Mesodermal cell (in vitro differentiated cells): ENCODE measurements at regions not wholly inside any gene's neighbourhood (a gene's known extent, or its start where the extent isn't known, plus 50 kb on each side); places are given as distances from the start of the nearest gene placed in this dataset.

Source experiments
- H3K27ac ChIP-seq: 2 replicates; pipeline ENCODE4 v1.7.0; 2013; ENCODE audit warnings: mild to moderate bottlenecking, low read depth, low read length, moderate library complexity; ENCODE audit not compliant: severe bottlenecking
- H3K36me3 ChIP-seq: 2 replicates; pipeline ENCODE4 v1.7.1; 2013; ENCODE audit warnings: mild to moderate bottlenecking, low read length, moderate library complexity; ENCODE audit not compliant: control insufficient read depth, insufficient read depth
- H3K4me1 ChIP-seq: one replicate; pipeline ENCODE4 v1.7.1; 2013; ENCODE audit warnings: mild to moderate bottlenecking, low read length; ENCODE audit not compliant: insufficient read depth, control insufficient read depth, poor library complexity, severe bottlenecking
- H3K4me3 ChIP-seq: 2 replicates; pipeline ENCODE4 v1.7.0; 2013; ENCODE audit warnings: low read length, control low read depth, mild to moderate bottlenecking; ENCODE audit not compliant: insufficient read depth, poor library complexity, severe bottlenecking; ENCODE audit errors: extremely low read depth
- H3K9me3 ChIP-seq: 2 replicates; pipeline ENCODE4 v1.7.1; 2013; ENCODE audit warnings: mild to moderate bottlenecking, low read length, moderate library complexity; ENCODE audit not compliant: control insufficient read depth
- WGBS, 2 experiments: methylation state at CpG; one replicate each; pipeline ENCODE4 v1.1.5; 2013; ENCODE audit warnings: missing lambda C conversion rate in 2 of 2; ENCODE audit not compliant: insufficient coverage in 2 of 2; 5-methylcytosine and 5-hydroxymethylcytosine counted together

DNA sequence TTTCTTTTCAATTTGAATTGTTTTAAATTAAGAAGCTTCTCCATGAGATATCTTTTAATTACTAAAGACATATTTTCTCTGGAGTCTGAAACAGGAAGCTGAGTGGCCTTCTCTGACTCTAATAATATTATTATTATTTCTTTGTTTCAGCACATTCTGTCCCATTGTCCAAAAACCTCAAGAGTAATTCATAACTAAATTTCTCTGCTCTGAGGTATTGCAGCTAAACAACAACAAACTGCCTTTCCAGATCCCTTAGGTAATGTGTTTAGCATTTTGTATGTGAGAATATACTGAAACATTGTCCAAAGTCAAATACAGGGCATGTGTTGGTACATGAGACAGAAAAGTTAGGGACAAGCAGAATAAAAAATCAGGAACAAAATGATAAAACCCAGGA, 199.0 kb upstream of the FAR2 start:
- Histone ChIP-seq H3K4me1 (no peaks in the 10 kb centered on the region), H3K9me3 (no peaks in the 10 kb centered on the region), H3K4me3 (no peak overlapping the region), H3K36me3 (no peaks in the 10 kb centered on the region), H3K27ac (no peak overlapping the region)

- WGBS, 2 experiments, result 93 to 100% methylated on average over 1 of the region's 1 CpG
- Histone ChIP-seq H3K36me3 (no peaks in the 10 kb centered on the region), H3K4me1 (no peaks in the 10 kb centered on the region), H3K9me3 (no peaks in the 10 kb centered on the region), H3K4me3 (no peak overlapping the region), H3K27ac (no peak overlapping the region)
Observed at GRCh38 chr12:28951935-28952334, 197.1 kb upstream of the FAR2 start.

- Histone ChIP-seq H3K9me3 (no peaks in the 10 kb centered on the region), H3K4me1 (no peaks in the 10 kb centered on the region), H3K36me3 (no peaks in the 10 kb centered on the region), H3K27ac (no peak overlapping the region), H3K4me3 (no peak overlapping the region)
Observed at GRCh38 chr12:28954333-28954732, 194.7 kb upstream of the FAR2 start.

DNA sequence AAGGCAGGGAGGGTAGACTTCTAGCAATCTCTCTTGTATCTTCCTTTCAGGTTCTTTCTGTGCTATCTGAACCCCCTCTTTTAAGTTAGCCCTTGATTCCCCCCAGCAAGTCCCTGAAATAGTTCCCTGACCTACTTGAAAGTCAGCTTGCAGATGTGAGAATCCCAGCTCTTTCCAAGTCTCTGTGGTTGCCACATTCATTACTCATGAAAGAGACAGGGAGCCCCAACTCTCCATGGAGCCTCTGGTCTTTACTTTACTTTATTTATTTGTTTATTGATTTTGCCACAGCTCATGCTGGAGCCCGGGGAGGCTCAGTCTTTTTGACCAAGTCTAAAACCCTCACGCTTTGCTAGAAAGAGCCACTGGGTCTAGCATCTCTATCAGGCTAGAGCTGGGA, 193.6 kb upstream of the FAR2 start:
- H3K36me3 ChIP-seq, result no peaks in the 10 kb centered on the region
- no peaks in the 10 kb centered on the region for H3K4me1 ChIP-seq

GRCh38 chr12:28955931-28956330, 193.1 kb upstream of the FAR2 start:
- no peaks in the 10 kb centered on the region for H3K36me3 ChIP-seq
- H3K27ac ChIP-seq, result no peak overlapping the region
- no peak overlapping the region for H3K4me3 ChIP-seq
- H3K9me3 ChIP-seq, result no peaks in the 10 kb centered on the region
- H3K4me1 ChIP-seq, result no peaks in the 10 kb centered on the region

More for the DNA sequence above, 193.6 kb upstream of the FAR2 start:
- no peaks in the 10 kb centered on the region for H3K9me3 ChIP-seq
- no peak overlapping the region for H3K27ac ChIP-seq
- no peak overlapping the region for H3K4me3 ChIP-seq
- 85% methylated on average over 2 of the region's 2 CpGs; no CpG with 5 or more reads in 1 of the 2 experiments for WGBS, 2 experiments

- H3K36me3 ChIP-seq, result no peaks in the 10 kb centered on the region
- no peaks in the 10 kb centered on the region for H3K9me3 ChIP-seq
- H3K4me3 ChIP-seq, result no peak overlapping the region
- H3K27ac ChIP-seq, result no peak overlapping the region
- H3K4me1 ChIP-seq, result no peaks in the 10 kb centered on the region
- WGBS, 2 experiments, result no CpG with 5 or more reads among the region's 2 CpGs
Observed at GRCh38 chr12:28958553-28959195, 190.4 kb upstream of the FAR2 start.

GRCh38 chr12:28961948-28962384, 187.1 kb upstream of the FAR2 start:
- 80% methylated on average over 1 of the region's 1 CpG; no CpG with 5 or more reads in 1 of the 2 experiments for WGBS, 2 experiments
- H3K36me3 ChIP-seq, result no peaks in the 10 kb centered on the region

DNA sequence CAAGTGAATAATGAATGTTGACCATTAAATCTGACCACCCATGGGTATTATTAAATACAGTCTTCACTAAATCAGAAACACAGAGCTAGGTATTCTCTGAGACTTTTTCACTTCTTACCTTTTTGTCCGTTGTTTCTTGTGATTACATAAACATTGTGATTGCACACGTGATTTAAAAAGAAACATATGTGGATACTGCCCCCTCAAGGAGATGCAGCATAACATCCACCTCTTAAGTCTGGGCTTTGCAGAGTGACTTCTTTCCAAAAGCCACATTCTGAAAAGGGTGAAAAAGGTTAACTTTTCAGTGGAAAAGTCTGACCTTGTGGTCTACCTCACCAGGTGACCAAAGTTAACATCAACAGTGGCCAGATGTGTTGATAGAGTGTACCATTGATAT, 185.5 kb upstream of the FAR2 start:
- WGBS, 2 experiments, result no CpG with 5 or more reads among the region's 2 CpGs
- no peaks in the 10 kb centered on the region for H3K4me1 ChIP-seq
- H3K4me3 ChIP-seq, result no peak overlapping the region
- no peaks in the 10 kb centered on the region for H3K9me3 ChIP-seq
- no peak overlapping the region for H3K27ac ChIP-seq
- H3K36me3 ChIP-seq, result no peaks in the 10 kb centered on the region

More at GRCh38 chr12:28961948-28962384, 187.1 kb upstream of the FAR2 start:
- H3K27ac ChIP-seq, result no peak overlapping the region
- H3K9me3 ChIP-seq, result no peaks in the 10 kb centered on the region
- H3K4me3 ChIP-seq, result no peak overlapping the region
- H3K4me1 ChIP-seq, result no peaks in the 10 kb centered on the region

DNA sequence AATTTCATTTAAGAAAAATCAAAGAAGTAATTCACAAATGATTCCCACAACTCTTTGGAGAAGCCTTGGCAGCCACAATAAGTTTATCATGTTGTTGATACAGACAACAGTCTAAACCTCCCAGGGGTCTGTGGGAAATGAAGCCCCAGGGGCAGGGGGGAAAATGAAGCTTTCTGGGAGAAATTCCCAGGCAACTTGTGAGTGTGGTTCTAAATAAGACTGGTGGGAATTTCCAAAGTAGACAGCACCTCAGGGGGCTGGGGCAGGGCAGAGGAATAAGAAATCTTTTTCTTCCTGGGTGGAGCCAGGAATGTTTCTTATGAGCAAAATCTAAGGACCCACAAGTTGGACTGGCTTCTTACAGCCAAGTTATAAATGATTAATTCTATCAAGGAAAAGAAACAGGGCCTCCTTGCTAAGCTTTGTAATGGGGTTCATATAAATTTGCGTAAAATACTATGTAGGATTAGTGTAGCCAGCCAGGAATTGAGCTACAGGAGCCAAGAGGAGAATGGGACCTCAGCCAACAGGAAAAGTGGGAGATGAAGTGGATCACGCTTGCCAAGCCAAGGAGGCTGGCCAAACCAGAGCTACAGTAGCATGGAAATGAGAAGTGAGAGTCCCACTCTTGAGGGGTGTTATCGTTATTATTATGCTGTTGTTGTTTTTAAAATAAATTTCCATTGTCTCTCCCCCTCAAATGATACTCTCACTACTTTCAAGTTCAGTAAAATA, 182.9 kb upstream of the FAR2 start:
- WGBS, 2 experiments, result 86 to 92% methylated on average over 1 to 2 of the region's 3 CpGs
- no peaks in the 10 kb centered on the region for H3K4me1 ChIP-seq

DNA sequence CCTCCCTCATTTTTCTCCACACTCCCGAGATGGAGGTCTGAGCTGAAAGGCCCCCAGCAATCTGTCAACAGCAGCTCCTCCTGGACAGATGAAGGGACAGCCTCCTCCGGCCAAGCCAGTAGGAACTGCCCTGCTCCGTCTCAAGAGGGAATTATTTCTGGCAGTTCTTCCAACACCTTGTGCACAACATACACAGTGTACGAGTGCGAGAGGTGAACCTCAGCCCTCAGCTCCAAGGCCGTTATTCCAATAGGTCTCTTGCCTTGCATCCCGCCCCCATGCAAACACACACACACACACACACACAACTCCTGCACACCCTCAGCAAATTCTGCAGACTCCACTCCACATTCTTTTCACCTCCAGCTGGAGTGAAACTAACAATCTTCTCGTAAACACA, 181.7 kb upstream of the FAR2 start:
- no peaks in the 10 kb centered on the region for H3K36me3 ChIP-seq
- H3K4me3 ChIP-seq, result no peak overlapping the region
- 89 to 99% methylated on average over 7 of the region's 8 CpGs for WGBS, 2 experiments
- no peaks in the 10 kb centered on the region for H3K9me3 ChIP-seq
- no peaks in the 10 kb centered on the region for H3K4me1 ChIP-seq
- no peak overlapping the region for H3K27ac ChIP-seq

More for the DNA sequence above, 182.9 kb upstream of the FAR2 start:
- H3K4me3 ChIP-seq, result no peak overlapping the region
- H3K27ac ChIP-seq, result no peak overlapping the region
- no peaks in the 10 kb centered on the region for H3K9me3 ChIP-seq
- H3K36me3 ChIP-seq, result no peaks in the 10 kb centered on the region

GRCh38 chr12:28973491-28973890, 175.6 kb upstream of the FAR2 start:
- Histone ChIP-seq H3K27ac (no peak overlapping the region), H3K4me3 (no peak overlapping the region), H3K4me1 (no peaks in the 10 kb centered on the region), H3K9me3 (no peaks in the 10 kb centered on the region), H3K36me3 (no peaks in the 10 kb centered on the region)
- 89 to 100% methylated on average over 1 of the region's 2 CpGs for WGBS, 2 experiments
